HG02852 (cell line): ENCODE measurements at regions not wholly inside any gene's neighbourhood (a gene's known extent, or its start where the extent isn't known, plus 50 kb on each side); places are given as distances from the start of the nearest gene placed in this dataset.
A peak's percentile ranks its signal among the peaks of the same experiment; 100 is the strongest.
"Not testable (repeated sequence)": the region's sequence is repeated elsewhere in the genome, so short reads cannot be mapped to it uniquely, and the experiment has no call there.

Experiments
- ATAC-seq: cut with Tn5 transposase; IDR thresholded peaks from one replicate; pipeline ENCODE4 v1.9.1; 2021; ENCODE audit warnings: mild to moderate bottlenecking, moderate library complexity; ENCODE audit not compliant: unreplicated experiment

DNA sequence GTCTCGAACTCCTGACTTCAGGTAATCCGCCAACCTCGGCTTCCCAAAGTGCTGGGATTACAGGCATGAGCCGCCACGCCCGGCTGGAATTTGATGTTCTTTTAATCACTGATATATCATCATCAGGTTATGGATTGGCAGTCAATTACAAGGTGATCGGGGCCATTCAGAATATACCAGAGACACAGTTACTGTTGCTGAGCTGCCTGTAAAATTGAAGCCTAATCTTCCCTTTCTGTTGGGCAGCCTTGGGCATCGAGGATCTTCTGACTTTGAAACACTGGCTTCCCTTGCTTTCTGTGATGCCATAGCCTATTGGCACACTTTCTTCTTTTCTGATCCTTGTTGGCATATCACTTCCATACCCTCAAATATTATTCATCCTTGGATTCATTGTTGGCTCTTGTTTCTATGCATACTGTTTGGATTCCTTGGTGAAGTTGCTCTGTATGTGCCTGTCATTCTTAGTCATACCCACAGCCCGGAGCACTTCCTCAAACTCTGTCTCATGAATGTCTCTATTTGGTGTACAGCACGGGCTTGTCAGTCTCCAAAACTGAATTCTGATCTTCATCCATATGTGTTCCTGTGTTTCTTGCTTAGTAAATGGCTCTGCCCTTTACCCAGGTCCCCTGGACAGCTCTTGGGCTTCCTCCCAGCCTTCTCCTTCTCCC lies 85.6 kb upstream of the CRYM start:
- peak; percentile 33 for ATAC-seq

DNA sequence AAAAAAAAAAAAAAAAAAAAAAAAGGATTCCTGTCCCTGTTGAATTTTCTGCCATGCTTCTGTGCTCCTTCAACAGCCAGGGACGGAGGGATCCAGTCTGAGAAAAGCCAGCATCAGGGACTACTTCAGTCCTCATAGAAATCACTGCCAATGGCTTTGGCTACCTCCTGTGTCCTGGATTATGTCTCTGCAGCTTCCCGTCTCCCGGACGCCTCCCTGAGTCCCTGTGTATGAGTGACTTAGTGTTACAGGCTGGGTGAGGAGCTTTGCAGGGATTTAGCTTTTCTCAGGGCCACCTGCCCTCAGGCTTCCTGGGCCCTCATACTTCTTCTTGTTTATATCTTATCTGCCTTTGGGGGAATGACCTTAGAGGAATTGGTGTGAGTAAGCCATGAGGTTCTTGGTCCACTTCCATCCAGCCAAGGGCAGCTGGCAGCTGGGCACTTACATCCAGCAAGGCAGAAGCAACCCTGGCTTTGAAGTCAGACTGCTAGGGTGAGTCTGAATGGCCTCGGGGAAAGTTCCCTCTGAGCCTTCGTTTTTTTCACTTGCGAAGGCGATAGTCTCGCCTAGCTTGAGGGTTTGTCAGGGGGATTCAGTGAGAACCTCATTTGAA lies 83.6 kb upstream of the CRYM start:
- not testable (repeated sequence) for ATAC-seq

DNA sequence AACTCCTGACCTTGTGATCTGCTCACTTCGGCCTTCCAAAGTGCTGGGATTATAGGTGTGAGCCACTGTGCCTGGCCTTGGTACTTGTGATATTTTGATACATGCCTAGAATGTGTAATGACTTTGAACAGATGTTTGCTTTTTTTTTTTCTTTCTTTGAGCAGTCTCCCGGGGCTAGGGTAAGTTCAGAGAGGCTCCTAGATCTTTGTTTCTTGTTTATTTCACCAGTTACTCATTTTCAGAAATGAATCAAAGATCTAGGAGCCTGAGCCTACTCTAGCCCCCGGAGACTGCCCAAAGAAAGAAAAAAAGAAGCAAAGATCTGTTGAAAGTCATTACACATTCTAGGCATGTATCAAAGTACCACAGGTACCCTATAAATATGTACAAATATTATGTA lies 83.0 kb upstream of the CRYM start:
- not testable (repeated sequence) for ATAC-seq

DNA sequence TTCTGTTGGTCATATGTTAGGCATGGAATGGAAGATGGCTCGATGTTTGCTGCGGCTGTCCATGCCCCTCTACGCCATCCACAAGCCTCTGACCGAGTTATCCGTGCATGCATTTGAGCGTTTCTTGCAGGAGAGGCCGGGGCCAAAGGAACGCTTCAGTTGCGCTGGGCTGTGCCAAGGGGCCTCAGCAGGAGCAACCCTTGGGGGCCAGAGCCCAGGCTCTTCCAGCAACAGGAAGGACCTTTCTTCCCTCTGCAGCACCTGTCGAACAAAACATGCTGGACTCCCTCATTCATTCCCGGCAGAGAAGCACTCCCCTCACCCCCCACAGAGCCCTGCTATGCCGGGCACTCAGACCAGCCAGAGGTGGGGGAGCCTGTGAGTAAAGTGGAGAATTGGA lies 81.4 kb upstream of the CRYM start:
- not testable (repeated sequence) for ATAC-seq

DNA sequence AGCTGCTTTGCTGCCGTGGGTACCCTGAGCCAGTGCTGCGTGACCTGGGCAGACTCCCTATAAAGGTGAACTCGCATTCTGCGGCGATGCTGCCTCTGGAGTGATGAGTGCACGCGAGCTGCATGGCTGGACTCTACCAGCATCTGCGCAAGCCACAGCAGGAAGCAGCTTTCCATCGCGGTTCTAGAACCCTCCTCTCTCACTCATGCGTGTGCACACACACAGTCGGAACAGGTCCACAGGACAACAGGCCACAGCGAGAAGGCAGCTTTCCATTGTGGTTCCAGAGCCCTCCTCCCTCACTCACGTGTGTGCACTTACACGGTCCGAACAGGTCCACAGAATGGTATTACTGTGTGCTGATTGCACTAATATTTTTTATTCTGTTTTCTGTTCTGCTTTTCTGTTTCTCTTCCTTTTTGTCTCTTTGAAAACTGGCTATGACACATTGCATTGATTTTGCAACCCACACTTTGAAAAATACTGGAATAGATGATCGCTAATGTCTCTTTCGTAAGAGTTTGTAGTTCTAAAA lies 80.2 kb upstream of the CRYM start:
- ATAC-seq, result peak; percentile 53

DNA sequence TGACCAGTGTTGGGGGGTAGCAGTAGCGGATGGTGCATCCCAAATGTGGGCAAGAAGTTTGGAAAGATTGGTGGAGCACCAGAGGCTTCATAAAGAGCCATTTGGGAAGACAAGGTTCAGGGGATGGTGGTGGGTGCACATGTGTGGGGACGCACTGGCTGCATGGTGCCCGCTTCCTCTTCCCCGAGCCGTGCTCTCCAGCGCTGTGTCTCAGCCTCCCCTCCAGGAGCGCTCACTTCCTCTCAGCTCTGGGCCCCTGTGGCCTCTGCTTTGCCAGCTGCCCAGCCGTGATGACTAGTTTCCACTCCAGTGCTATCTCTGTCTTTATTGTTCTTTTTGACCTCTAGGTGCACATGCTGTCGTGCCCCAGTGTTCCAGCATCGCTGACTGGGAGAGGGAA lies 78.2 kb upstream of the CRYM start:
- ATAC-seq, result not testable (repeated sequence)

DNA sequence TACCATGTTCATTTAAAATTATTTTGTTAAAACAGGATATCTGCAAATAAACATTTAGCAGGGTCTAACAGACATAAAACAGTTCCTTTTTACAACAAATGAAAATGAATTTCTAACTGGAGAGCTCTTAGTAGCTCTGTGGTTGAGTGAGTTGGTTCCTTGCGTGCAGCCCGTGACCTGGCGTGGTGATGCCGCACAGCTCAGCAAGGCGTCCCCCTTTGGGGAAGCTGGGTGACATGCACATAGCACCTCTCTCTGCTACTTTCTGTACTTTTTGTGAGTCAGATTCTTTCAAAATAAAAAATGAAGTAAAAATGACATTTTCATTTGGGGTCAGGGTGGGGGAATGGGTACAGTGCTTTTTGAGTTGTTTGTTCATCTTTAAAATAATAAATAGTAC lies 73.3 kb upstream of the CRYM start:
- not testable (repeated sequence) for ATAC-seq

DNA sequence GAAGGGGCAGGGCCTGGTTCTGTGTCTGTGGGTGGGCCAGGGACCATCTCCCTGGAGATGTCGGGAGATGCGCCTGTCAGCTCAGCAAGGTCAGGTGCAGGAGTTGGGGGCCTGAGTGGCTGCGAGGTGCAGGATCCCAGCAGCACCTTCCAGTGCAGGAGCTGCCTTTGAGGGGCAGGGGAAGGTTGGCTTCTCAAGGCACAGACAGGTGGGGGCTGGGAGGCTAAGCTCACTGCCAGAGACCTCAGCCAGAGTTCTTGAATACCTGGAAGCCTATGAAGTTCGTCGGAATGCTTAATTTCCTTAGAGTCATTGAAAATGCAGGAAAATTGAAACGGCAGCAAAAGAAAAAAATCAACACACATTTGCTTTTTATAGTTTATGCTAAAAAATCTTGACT lies 72.8 kb upstream of the CRYM start:
- not testable (repeated sequence) for ATAC-seq

DNA sequence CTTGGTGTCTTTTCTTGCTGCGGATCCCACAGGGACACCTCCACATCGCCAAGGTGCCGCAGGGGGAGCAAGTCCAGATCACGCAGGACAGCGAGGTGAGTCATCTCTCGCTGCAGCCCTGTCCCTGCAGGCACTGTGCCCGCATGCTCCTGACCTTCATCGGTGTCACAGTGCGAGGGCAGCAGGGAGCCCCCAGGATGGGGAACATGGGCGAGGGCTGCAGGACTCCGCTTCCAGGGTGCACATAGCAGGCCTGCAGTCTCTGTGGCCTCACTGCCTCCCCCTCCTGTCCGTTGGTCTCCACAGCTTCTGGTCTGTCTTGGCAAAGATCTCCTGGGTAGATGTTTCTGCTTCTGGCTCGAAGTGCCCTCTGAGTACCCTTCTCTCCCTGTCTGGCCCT lies 71.2 kb upstream of the CRYM start:
- not testable (repeated sequence) for ATAC-seq

DNA sequence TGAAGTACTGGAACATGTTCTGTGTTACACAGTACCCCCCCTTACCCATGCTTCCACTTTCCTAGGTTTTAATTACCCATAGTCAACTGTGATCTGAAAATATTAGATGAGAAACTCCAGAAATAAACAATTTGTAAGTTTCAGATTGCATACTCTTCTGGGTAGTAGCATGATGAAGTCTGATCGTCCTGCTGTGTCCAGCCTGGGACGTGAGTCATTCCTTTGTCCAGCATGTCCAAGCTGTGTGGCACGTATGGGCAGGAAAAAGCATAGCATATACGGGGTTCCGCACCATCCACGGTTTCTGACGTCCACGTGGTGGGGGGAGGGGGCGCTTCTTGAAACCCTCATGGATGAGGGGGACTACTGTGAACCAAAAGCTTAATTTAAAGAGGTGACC lies 70.7 kb upstream of the CRYM start:
- not testable (repeated sequence) for ATAC-seq

DNA sequence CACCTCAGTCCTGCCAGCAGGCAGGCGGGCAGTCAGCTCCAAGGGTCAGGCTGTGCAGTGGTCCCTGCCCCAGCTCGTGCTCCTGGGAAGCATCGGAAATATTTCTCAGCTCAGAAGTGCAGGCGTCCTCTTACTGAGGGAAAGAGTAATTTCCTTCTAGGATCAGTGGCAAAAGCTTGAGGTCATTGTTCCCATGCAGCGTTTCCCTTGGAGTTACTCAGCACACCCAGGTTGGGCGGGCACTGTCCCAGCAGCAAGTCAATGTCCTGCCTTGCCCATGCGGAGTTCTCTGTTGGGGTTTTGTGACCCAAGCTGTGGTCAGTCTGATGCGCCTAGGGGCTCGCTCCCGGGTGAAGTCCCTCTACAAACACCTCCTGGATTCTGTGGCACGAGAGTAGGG lies 69.4 kb upstream of the CRYM start:
- not testable (repeated sequence) for ATAC-seq

DNA sequence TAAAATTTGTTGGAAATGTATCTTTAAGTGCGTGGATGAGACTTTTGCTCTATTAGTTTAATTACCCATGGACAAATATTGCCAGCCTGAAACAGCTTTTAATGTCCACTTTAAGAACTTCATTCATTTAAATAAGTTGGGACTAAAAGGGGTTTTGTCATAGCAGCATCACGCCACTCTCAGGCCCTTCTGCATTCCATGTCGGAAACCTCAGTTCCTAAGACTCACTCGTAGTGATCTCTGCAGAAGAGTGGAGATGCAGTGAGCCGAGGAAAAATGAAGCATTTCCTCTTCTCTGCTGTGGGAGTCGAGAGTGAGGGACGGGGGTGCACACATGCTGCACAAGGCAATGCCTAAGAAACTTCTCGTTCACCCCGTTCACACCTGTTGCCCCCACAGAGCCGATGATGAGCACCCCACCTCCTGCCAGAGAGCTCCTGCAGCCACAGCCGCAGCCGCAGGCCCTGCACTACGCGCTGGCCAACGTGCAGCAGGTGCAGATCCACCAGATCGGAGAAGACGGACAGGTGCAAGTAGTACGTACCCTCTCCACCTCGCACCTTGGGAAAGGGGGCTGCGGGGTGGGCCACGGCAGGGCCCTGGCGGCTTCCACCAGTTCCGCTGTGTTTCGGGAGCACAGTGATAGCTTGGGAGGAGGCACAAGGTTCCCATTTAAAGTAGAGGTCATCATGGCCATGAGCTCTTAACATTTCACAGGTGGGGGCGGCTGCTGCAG lies 68.8 kb upstream of the CRYM start:
- ATAC-seq, result not testable (repeated sequence)

DNA sequence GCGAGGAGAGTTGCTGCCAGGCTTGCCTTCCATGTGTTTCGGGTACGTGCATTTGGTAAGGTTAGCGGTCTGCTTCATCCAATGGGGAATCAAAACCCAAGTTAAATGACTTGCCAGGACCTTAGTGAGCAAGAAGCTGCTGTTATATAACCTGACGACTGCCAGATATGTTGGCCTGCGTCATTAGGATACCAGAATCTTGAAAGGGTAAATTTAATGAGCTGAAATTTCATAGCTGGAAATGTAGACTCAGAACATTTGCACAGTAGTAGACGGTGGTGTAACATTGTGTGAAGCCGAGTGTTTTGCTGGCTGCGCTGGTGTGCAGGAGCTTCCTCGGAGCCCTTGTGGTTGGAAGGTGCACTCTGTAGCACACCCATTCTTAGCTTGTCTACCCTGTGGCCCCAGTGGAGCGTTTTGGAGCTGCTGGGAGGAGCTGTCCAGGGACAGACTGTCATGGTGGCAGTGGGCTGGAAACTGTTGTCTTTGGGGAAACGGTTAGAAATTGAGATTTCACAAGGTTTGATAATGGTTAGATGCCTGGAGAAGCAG lies 66.3 kb upstream of the CRYM start:
- not testable (repeated sequence) for ATAC-seq

DNA sequence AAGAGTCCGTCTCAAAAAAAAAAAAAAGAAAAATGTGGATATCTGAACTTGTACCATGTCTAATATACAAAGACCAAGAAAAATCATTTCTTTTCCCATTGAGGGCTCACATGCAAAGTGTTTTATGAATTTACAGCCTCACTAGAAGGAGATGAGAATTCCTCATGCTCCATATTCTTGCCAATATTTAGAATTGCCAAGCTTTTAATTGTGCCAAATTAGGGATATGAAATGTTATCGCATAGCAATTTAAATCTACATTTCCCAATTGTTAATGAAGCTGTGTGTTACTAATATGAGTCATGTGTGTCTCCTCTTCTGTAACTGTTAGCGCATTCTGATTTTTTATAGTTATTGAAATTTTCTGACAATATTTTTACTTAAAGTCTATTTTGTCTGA lies 63.0 kb upstream of the CRYM start:
- no peak for ATAC-seq

DNA sequence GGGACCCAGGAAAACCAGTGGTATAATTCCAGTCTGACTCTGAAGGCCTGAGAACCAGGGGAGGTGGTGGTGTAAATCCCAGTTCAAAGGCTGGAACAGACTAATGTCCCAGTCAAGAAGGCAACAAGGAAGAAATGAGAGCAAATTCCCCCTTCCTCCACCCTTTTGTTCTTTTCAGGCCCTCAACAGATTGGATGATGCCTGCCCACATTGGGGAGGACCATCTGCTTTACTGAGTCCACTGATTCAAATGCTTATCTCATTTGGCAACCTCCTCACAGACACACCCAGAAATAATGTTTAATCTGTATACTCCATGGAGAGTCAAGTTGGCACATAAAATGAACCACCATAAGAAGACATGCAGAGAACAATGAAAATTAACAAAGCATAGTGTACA lies 61.9 kb upstream of the CRYM start:
- ATAC-seq, result no peak

DNA sequence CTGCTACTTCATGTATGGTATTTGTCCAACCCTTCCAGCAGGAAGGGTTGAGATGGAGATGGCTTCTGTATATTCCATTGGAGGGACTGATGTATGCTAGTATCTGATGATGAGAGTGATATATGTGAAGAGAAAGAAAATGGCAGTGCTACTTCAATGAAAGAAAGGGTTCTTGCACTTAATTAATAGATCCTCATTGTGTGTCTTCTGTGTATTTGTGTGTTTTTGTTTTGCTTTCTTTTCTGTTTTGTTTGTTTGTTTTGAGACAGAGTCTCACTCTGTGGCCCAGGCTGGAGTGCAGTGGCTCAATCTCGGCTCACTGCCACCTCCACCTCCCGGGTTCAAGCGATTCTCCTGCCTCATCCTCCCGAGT lies 61.2 kb upstream of the CRYM start:
- ATAC-seq, result no peak

DNA sequence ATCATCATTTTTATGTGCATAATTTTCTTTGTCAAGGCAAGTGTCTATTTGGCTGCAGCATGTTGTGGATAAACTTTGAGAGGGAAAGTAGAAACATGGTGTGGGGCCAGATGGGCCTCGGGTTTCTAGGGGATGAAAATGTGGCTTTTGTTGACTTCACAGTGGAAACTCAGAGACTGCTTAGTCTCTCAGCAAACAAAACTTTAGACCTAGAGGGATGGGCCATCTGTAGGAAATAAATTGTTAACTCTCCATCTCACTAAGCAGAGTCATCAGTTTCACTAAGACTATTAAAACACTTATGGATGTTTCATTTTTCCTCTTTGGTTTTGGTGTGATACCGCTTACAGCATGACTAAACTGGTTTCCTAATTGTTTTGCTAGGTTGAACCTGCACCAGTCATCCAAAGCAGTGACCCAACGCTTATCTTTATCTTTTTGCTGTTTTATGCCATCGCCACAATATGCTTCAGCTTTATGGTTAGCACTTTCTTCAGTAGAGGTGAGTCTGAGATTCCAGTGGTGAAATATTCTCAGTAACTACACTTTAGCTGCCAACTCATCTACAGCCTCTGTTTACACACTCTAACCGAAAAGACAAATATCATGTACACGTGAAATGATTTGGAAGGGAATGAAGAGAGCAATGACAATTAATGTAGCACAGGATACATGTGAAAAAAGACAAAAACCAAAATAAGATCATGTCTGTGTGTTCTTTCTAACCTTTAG lies 60.6 kb upstream of the CRYM start:
- ATAC-seq, result no peak

DNA sequence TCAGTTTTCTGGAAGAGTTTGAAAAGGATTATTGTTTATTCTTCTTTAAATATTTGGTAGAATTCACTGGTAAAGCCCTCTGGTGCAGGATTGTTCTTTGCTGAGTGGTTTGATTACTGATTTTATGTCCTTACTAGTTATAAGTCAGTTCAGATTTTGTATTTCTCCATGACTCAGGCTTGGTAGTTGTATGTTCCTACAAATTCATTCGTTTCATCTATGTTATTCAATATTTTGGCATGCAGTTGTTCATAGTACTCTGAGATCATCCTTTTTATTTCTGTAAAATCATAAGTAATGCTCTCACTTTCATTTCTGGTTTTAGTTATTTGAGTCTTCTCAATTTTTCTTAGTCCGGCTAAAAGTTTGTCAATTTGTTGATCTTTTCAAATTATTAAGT lies 58.1 kb upstream of the CRYM start:
- ATAC-seq, result no peak

DNA sequence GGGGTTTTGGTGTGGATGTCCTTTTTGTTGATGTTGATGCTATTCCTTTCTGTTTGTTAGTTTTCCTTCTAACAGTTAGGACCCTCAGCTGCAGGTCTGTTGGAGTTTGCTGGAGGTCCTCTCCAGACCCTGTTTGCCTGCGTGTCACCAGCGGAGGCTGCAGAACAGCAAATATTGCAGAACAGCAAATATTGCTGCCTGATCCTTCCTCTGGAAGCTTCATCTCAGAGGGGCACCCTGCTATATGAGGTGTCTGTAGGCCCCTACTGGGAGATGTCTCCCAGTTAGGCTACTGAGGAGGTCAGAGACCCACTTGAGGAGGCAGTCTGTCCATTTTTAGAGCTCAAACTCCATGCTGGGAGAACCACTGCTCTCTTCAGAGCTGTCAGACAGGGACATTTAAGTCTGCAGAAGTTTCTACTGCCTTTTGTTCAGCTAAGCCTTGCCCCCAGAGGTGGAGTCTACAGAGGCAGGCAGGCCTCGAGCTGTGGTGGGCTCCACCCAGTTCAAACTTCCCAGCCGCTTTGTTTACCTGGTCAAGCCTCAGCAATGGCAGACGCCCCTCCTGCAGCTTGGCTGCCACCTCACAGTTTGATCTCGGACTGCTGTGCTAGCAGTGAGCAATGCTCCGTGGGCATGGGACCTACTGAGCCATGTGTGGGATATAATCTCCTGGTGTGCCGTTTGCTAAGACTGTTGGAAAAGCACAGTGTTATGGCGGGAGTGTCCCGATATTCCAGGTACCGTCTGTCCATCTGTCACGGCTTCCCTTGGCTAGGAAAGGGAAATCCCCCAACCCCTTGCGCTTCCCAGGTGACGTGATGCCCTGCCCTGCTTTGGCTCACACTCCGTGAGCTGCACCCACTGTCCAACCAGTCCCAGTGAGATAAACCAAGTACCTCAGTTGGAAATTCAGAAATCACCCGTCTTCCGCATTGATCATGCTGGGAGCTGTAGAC lies 56.4 kb upstream of the CRYM start:
- not testable (repeated sequence) for ATAC-seq

DNA sequence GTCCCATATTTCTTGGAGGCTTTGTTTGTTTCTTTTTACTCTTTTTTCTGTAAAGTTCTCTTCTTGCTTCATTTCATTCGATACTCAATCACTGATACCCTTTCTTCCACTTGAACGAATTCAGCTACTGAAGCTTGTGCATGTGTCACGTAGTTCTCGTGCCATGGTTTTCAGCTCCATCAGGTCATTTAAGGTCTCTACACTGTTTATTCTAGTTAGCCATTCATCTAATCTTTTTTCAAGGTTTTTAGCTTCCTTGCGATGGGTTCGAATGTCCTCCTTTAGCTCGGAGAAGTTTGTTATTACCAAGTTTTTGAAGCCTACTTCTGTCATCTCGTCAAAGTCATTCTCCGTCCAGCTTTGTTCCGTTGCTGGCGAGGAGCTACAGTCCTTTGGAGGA lies 55.6 kb upstream of the CRYM start:
- ATAC-seq, result not testable (repeated sequence)
